ENCODE measurements at regions not wholly inside any gene's neighbourhood (a gene's known extent, or its start where the extent isn't known, plus 50 kb on each side); places are given as distances from the start of the nearest gene placed in this dataset.
A peak's percentile ranks its signal among the peaks of the same experiment; 100 is the strongest.

DNA sequence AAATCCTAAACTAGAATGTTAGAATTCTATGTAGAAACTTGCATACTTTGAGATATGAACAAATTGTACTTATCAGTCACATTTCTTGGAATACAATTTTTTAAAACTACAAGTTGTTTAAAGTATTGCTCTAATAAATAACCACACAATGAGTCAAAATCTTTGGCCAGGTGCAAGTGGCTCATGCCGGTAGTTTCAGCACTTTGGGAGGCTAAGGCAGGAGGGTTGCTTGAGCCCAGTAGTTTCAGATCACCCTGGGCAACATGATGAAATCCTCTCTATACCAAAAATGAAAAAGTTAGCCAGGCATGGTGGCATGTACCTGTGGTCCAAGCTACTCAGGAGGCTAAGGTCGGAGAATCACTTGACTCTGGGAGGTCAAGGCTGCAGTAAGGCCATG lies 257.8 kb downstream of the COX7C start:
- H3K4me3 Mint-ChIP-seq = no peak overlapping the region
- no peaks in the 10 kb centered on the region for H3K36me3 Mint-ChIP-seq (ENCODE audit: insufficient read depth)
- ATAC-seq (no peak), DNase-seq (no peak)
- H3K9me3 Mint-ChIP-seq = no peaks in the 10 kb centered on the region
- no peaks in the 10 kb centered on the region for H3K4me1 Mint-ChIP-seq (ENCODE audit: low read depth)
- H3K27me3 Mint-ChIP-seq (ENCODE audit: low read depth) = peaks cover 2% of the 10 kb centered on the region

DNA sequence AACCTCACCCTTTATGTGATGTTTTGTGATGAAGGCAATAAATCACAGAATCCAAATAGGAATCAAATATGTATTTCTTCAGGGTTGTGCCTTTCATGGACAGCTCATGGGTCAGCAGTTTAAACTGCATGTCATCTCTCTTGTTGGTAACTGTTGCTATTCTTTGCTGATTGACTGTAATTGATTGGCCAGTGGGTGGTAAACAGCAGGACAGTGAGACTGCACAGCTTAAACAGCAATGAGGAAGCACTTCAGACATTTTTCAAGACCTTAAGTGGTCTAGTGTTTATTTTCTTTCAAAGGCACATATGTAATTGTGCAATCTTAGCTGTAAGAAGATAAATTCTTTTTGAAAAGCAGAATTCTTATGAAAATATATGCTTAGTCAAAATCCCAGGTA lies 260.5 kb downstream of the COX7C start:
- Mint-ChIP-seq H3K9me3 (no peaks in the 10 kb centered on the region), H3K27me3 (ENCODE audit: low read depth) (peaks cover 2% of the 10 kb centered on the region), H3K4me1 (ENCODE audit: low read depth) (no peaks in the 10 kb centered on the region), H3K4me3 (no peak overlapping the region), H3K36me3 (ENCODE audit: insufficient read depth) (no peaks in the 10 kb centered on the region)
- ATAC-seq (no peak), DNase-seq (no peak)

DNA sequence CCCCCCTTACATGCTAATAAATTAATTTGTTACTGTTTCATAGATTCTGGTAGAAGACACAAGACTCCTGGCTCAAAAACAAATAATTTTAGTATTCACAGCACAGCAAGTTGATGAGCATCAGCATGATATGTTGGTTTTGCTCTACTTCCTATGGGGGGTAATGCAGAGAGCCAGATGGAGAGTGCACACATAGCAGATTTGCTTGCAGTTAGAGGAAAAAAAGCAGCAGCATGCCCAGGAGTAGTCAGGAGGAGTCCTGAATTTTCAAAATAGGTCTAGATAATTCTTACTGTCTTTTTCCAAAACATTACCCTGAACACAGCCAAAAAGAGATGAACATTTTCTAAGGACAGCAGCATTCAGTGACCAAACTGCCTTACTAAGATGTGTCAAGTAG lies 261.3 kb downstream of the COX7C start:
- no peaks in the 10 kb centered on the region for H3K27me3 Mint-ChIP-seq (ENCODE audit: low read depth)
- DNase-seq = no peak
- no peaks in the 10 kb centered on the region for H3K36me3 Mint-ChIP-seq (ENCODE audit: insufficient read depth)

DNA sequence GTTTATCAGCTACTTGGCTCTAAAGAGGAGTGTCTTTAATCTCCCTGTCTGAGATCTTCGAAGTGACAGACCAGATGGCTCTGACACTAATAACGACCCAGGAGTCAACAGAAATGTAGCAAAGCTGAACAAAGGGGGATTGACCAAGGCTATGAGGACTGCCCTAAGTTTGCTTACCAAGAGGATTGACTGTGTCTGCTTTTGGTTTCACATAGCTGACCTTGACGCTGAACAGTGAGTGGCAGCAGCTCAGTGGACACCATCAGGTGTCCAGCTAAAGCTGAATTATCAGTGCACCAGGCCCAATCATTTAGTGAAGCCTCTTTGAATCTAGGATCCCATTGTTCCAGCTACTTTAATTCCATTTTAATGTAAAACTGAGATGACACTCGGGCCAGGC lies 262.6 kb downstream of the COX7C start:
- Mint-ChIP-seq H3K36me3 (ENCODE audit: insufficient read depth) (no peaks in the 10 kb centered on the region), H3K4me1 (ENCODE audit: low read depth) (no peaks in the 10 kb centered on the region), H3K4me3 (no peak overlapping the region), H3K27me3 (ENCODE audit: low read depth) (peaks cover 3% of the 10 kb centered on the region), H3K9me3 (no peaks in the 10 kb centered on the region)
- ATAC-seq (no peak), DNase-seq (no peak)

More for the DNA sequence above, 261.3 kb downstream of the COX7C start:
- H3K4me1 Mint-ChIP-seq (ENCODE audit: low read depth) = no peaks in the 10 kb centered on the region
- no peak for ATAC-seq
- H3K4me3 Mint-ChIP-seq = no peak overlapping the region
- no peaks in the 10 kb centered on the region for H3K9me3 Mint-ChIP-seq

DNA sequence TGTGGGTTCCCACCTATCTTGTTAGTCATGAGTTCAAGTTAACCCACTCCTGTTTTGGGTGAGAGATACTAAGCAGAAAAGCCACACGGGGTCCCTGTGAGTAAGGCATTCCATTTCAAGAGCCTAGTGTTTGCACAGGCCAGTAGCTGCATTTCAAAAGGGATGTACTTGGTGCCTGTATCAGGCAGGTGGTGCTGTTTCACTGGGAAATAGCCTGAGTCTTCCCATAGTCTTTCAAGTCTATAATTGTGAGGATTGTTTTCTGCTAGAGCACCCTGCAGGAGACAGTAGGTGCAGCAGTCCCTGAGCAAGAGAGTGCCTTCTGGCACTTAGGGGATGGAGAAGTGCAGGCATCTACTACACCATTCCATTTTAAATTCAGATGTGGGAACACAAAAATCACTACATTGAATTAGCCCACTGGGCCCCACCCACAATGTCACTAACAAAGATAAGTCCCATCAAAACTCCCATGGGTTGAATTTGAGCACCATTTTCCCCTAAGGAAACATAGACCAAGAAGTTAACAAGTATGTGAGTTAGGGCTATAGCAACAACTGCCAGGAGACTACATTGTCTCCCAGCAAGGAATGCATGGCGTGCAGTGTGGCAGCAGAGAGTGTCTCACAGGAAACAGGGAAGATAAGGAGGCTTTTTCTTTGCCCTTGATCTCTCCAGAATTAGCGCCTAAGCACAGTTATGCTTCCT lies 263.2 kb downstream of the COX7C start:
- H3K36me3 Mint-ChIP-seq (ENCODE audit: insufficient read depth) = no peaks in the 10 kb centered on the region
- H3K27me3 Mint-ChIP-seq (ENCODE audit: low read depth) = peaks cover 3% of the 10 kb centered on the region
- no peaks in the 10 kb centered on the region for H3K9me3 Mint-ChIP-seq
- no peaks in the 10 kb centered on the region for H3K4me1 Mint-ChIP-seq (ENCODE audit: low read depth)
- DNase-seq (peak; percentile 4), ATAC-seq (peak; percentile 80 to 81)
- H3K4me3 Mint-ChIP-seq = no peak overlapping the region

DNA sequence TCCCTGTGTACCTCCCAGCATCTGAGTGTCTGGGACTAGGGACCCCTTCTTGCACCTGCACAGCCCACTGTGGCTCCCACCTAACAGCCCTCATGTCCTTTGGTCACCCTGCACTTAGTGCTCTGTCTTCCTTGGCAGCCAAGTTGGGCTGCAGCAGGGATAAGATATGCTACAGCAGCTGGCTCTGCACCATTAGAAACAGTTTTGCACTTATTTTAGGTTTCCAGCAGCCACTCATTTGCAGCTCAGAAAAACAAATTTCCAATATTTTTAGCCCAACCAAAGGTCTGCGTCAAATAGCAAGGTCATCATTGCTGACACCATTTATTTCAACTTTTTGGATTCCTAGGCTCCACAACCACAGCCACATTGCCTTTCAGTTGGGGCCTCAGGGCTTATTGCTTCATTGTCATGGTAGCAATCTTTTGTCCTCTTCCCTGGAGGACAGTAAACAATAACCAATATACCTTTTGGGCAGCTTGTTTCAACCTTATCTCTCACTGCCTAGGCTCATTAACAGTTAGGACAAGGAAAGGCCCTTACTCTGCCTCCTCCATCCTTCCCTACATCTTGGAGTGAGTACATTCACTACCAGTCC lies 263.9 kb downstream of the COX7C start:
- ATAC-seq = no peak
- Mint-ChIP-seq H3K27me3 (ENCODE audit: low read depth) (peaks cover 3% of the 10 kb centered on the region), H3K36me3 (ENCODE audit: insufficient read depth) (no peaks in the 10 kb centered on the region), H3K4me3 (no peak overlapping the region), H3K4me1 (ENCODE audit: low read depth) (no peaks in the 10 kb centered on the region), H3K9me3 (no peaks in the 10 kb centered on the region)
- DNase-seq = no peak

DNA sequence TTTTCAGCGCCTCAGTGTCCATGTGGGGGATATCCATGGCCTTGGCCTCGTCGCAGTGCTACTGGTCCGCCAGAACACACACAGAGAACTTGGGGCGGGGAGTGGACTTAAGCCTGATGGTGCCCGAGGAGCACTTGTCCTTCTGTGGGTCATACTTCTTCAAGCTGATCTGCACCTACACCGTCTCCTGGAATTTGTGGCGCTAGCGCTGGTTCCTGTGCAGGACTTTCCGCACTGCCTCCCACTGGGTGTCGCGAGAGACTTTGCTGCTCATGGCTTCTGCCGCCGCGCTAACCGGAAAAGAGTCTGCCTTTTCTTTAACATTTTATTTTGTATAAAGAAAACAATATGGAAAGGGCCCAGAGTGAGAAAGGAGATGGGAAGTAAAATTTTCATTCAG lies 266.9 kb downstream of the COX7C start:
- H3K4me1 Mint-ChIP-seq (ENCODE audit: low read depth) = no peaks in the 10 kb centered on the region
- no peak for DNase-seq
- H3K9me3 Mint-ChIP-seq = no peaks in the 10 kb centered on the region
- ATAC-seq = no peak
- H3K4me3 Mint-ChIP-seq = no peak overlapping the region
- no peaks in the 10 kb centered on the region for H3K36me3 Mint-ChIP-seq (ENCODE audit: insufficient read depth)
- H3K27me3 Mint-ChIP-seq (ENCODE audit: low read depth) = peaks cover 3% of the 10 kb centered on the region

DNA sequence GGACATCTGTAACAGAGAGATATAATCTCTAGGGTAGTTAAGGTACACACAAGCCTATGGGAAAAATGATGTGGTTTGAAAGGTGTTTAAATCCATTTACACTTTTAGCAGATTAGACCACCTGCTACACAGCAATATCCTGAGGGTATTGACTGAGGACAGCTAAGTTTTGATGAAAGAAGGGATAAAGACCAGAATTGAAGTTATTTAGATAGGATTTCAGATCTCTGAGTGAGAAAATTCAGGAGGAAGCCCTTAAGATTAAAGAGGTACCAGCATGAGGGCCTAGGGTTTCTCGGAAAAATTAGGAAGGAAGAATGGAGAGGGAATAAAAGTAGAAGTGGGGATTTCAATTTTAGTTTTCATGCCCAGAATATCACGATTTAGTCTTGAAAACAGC lies 267.3 kb downstream of the COX7C start:
- no peaks in the 10 kb centered on the region for H3K4me1 Mint-ChIP-seq (ENCODE audit: low read depth)
- H3K27me3 Mint-ChIP-seq (ENCODE audit: low read depth) = peaks cover 3% of the 10 kb centered on the region
- no peak overlapping the region for H3K4me3 Mint-ChIP-seq
- no peak for DNase-seq
- H3K9me3 Mint-ChIP-seq = no peaks in the 10 kb centered on the region
- no peaks in the 10 kb centered on the region for H3K36me3 Mint-ChIP-seq (ENCODE audit: insufficient read depth)
- ATAC-seq = no peak

DNA sequence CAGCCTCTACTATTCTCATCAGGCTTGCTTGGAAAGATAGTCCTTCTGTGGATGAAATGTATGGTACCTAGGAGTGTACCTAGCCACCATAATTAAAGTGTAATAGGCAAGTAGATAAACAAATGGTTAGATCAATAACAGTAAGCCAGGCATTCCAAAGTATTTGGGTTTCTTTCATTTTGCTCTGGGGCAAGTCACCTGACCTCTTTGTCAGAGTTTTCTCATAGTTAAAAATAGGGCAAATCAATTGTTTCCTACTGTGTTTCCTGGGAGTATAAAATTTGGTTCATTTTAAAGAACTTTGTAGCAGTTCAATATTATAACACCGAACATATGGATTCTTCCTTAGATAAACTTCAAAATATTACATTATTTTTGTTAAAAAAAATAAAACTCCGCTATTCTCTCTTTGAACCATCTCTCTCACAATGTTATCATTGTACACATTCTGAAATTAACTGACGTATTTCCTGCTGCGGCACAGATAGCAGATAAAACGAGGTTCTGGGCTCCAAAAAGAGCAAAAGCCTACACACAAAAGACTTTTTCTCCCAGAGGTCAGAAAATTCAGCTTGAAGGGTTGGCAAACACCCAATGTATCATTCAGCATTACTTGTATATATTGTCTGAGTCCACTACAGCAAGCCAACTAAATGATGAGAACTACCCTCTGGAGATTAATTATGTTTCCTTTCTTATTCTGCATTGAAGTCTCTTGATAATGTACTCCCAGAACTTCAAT lies 267.9 kb downstream of the COX7C start:
- Mint-ChIP-seq H3K27me3 (ENCODE audit: low read depth) (peaks cover 3% of the 10 kb centered on the region), H3K4me3 (no peak overlapping the region), H3K4me1 (ENCODE audit: low read depth) (no peaks in the 10 kb centered on the region), H3K36me3 (ENCODE audit: insufficient read depth) (no peaks in the 10 kb centered on the region), H3K9me3 (no peaks in the 10 kb centered on the region)
- ATAC-seq = no peak
- DNase-seq = no peak

DNA sequence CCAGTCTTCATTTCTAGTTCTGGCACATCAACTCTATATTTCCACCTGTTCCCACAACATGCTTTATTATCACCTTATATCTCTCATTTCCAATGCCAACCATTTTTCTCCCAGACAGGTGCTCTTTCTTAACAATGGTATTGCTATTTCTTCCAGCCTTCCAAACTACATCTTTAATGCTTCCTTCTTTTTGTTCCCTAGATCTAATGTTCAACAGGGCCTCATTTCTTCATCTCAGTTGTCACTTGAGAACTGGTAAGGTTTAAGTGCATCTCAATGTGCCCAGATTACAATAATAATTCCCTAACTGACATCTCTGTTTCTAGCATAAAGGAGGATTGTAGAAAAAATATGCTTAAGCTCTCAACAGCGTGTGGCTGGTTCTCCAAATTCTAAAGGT lies 272.6 kb downstream of the COX7C start:
- DNase-seq (no peak), ATAC-seq (no peak)
- no peaks in the 10 kb centered on the region for H3K27me3 Mint-ChIP-seq (ENCODE audit: low read depth)
- H3K4me3 Mint-ChIP-seq = no peak overlapping the region
- H3K4me1 Mint-ChIP-seq (ENCODE audit: low read depth) = no peaks in the 10 kb centered on the region
- H3K36me3 Mint-ChIP-seq (ENCODE audit: insufficient read depth) = no peaks in the 10 kb centered on the region
- no peaks in the 10 kb centered on the region for H3K9me3 Mint-ChIP-seq

DNA sequence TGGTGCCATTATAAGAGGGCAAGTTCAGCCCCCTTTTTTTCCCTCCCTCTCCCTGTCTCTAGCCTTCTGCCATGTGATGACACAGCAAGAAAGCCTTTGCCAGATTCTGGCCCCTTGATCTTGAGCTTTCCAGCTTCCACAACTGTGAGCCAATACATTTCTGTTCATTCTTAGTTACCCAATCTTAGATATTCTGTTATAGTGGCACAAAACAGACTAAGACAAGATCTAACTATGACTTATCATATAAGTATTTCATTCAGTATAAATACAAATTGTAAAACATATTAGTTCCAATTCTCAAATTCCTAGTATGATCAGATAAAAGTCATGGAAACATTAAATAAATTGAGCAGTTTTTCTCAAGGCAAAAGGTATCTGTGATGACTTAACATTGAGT lies 276.3 kb downstream of the COX7C start:
- no peaks in the 10 kb centered on the region for H3K4me1 Mint-ChIP-seq (ENCODE audit: low read depth)
- peaks cover 3% of the 10 kb centered on the region for H3K27me3 Mint-ChIP-seq (ENCODE audit: low read depth)
- H3K9me3 Mint-ChIP-seq = no peaks in the 10 kb centered on the region
- ATAC-seq (no peak), DNase-seq (no peak)
- H3K4me3 Mint-ChIP-seq = no peak overlapping the region
- H3K36me3 Mint-ChIP-seq (ENCODE audit: insufficient read depth) = no peaks in the 10 kb centered on the region

DNA sequence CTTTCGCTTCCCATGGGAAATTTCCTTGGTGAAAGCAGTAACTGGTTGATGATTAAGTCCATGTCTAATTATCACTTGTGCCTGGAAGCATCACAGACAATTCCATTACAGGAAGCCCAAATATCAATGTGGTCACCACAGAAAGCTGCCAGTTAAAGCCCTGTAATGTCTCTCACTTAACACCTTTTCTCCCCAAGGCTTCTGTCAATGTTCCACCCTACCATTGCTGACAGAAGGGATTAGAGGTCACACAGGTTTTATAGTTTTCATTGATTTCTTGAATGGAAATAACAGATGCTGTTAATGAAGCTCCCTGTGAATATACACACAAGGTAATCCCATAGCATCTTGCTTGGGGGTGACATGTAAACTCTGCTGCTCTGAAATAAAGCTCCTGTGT lies 279.2 kb downstream of the COX7C start:
- DNase-seq (no peak), ATAC-seq (no peak)
- Mint-ChIP-seq H3K27me3 (ENCODE audit: low read depth) (peaks cover 8% of the 10 kb centered on the region), H3K4me3 (no peak overlapping the region), H3K4me1 (ENCODE audit: low read depth) (no peaks in the 10 kb centered on the region), H3K36me3 (ENCODE audit: insufficient read depth) (no peaks in the 10 kb centered on the region), H3K9me3 (no peaks in the 10 kb centered on the region)

DNA sequence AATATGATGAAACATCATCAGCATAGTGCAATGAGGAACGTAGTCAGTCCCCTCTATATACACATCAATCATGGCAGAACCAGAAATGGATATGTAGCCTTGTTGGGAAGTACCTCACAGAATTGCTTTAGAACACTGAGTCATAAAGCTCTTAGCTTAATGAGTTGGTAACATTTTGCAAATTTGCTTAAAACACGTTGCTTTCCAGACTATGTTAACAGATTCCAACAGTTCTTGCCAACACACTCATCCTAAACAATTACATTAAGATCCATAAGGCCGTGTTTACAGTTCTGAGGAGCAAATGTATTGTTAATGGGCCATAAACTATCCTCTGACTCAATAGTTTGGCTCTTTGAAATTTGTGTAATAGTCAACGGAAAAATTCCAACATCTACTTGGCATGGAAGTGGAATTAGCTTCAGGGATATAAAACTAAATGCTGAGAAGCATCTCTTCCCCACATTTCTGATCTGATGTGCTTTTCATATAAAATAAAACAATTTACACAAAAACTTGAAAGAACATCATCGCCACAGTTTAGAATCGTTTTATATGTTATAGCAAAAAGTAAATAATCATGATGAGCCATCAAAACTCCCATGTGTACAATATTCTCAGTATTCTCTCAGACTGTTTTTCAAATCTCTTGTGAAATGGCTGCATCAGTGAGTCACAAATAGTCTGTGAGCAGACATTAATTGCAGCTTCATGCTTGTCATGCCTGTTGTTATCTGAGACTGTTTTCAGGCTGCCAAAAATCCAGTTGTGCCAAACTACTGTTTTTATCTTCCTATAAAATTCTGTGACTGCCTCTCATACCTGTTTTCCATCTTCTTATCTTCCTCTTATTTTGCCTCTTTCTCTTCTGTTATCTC lies 291.9 kb downstream of the COX7C start:
- no peaks in the 10 kb centered on the region for H3K36me3 Mint-ChIP-seq (ENCODE audit: insufficient read depth)
- no peak overlapping the region for H3K4me3 Mint-ChIP-seq
- DNase-seq (no peak), ATAC-seq (no peak)
- no peaks in the 10 kb centered on the region for H3K4me1 Mint-ChIP-seq (ENCODE audit: low read depth)
- peaks cover 12% of the 10 kb centered on the region for H3K27me3 Mint-ChIP-seq (ENCODE audit: low read depth)
- no peaks in the 10 kb centered on the region for H3K9me3 Mint-ChIP-seq

DNA sequence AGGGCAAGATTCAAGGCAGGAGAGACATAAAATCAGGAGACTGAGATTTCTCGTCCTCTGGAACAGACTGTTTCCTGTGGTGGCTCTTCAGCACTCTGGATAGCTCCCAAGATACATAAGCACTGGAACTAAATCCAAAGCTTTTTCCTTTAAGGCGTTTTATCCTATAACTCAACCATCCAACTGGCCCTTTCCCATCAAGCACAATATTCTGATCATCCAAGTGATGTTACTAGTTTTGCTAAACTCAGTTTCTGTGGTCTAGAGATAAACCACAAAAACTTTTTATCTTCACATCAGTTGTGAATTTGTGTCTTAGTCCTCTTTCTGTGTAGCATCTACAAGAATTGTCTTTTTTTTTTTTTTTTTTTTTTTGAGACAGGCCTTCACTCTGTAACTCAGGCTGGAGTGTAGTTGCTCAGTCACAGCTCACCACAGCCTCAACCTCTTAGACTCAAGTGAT lies 299.4 kb downstream of the COX7C start:
- Mint-ChIP-seq H3K4me1 (ENCODE audit: low read depth) (peaks cover 8% of the 10 kb centered on the region), H3K27me3 (ENCODE audit: low read depth) (peaks cover 3% of the 10 kb centered on the region), H3K9me3 (no peaks in the 10 kb centered on the region), H3K36me3 (ENCODE audit: insufficient read depth) (no peaks in the 10 kb centered on the region), H3K4me3 (no peak overlapping the region)
- no peak for DNase-seq
- ATAC-seq = peak; percentile 28 to 65

Data from activated T-cell treated with anti-CD3 and anti-CD28 coated beads, Interleukin-2, amount 50 U/mL, for 4 hours (primary cell).